ENCODE measurements at regions not wholly inside any gene's neighbourhood (a gene's known extent, or its start where the extent isn't known, plus 50 kb on each side); places are given as distances from the start of the nearest gene placed in this dataset.
"Not testable (repeated sequence)": the region's sequence is repeated elsewhere in the genome, so short reads cannot be mapped to it uniquely, and the experiment has no call there.

DNA sequence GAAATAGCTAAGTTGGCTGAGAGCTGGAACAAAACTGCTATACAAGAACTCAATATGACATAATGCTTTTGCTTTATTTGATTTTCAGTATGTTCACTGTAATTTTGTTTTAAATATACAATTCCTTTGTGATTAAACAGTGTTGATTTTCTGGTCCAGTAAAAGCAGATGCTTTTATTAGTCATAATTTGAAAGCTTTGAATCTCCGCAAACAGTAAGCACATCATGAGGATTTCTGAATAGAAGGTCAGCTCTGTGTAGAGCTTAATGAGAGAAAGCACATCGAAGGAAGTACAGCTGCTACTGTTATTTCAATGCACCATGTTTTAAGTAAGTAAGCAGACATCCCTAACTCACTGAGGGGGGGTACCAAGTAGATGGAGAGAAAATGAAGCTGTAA is 701.3 kb upstream of the ACO1 start:
- DNase-seq (ENCODE audit: low spot score): no peak

DNA sequence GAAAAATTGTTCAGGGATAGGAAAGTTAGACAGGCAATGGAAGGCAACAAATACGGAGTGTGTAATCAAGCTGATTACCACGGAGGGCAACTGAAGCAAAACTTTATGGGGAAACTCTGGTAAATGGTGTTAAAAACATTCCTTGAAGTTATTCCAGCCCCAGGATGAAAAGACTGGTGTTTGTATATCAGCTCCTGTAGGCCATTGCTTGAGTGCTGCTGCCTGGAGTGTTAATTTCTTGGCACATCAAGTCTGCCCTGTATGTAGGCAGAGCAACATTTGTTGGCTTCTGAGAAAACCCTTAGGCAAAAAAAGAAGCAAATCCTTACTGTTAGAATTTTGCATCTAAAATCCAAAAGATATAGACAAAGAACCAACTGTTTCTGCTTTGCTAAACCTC is 686.5 kb upstream of the ACO1 start:
- no peak for DNase-seq (ENCODE audit: low spot score)

DNA sequence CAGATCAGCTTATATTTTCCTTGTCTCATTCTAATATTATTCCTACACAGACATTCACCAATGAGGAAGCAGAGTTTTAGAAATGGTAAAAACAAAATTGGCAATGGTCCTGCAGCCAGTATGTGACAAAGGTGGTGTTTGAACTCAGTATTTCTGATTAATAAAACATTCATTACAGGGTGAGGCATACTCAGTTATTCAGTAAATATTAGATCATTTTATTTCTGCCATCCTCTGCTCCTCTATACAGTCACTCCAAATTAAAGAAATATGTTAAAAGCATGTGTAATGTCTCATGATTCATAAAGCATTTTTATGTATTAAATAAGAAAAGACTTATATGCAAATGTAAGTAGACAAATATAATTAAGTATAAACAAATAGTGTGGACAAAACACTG is 684.6 kb upstream of the ACO1 start:
- DNase-seq (ENCODE audit: low spot score): no peak

DNA sequence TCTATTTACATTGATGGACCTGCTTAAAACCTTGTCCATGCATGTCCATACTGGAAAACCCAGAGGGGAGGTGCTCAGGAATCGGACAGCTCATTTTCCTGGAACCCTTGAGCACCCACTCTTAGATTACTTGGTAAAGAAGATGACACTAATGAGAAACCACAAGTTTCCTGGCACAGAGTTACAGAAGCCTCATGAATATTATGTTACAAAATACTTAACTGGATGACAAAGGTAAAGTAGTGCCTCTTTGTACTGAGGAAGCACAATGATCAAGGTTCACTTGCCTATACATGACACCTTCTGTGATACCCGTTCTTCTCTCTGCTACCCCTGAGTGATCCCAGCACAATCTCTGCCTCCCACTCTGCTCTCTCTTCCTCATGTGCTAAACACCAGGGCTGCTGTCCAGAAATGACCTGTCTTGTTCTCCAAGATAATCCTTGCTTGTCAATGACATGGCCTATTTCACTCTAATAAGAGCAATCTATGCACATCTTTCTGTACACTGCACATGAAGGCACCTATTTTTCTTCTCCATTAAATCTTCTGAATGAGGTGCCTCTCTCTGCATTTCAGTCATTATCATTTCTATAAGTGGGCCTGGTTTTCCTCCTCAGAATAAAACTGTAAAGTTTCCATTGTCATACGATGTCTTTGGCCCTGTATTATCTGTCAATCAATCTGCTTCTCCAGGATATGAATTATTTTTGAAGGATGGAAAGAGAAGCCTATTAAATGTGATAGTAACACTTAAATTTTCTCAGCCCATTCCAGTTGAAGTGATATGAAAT is 684.0 kb upstream of the ACO1 start:
- no peak for DNase-seq (ENCODE audit: low spot score)

DNA sequence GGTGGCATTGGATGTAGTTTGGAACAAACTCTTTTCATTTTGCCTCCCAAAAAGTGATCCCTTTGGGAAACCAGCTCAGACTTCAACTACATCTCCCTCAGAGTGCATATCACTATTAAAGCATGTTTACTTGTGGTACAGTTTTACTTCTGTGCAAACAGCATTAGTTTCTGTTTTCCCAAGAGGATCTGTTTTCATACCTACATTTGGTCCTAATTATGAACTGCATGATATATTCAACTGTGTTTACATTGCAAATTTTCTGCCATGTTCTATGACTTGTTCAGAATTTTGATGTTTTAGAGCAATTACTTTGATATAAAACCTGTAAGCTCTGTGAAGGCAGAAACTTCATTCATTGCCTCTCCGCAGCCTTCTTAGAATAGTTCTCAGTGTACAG is 681.5 kb upstream of the ACO1 start:
- no peak for DNase-seq (ENCODE audit: low spot score)

DNA sequence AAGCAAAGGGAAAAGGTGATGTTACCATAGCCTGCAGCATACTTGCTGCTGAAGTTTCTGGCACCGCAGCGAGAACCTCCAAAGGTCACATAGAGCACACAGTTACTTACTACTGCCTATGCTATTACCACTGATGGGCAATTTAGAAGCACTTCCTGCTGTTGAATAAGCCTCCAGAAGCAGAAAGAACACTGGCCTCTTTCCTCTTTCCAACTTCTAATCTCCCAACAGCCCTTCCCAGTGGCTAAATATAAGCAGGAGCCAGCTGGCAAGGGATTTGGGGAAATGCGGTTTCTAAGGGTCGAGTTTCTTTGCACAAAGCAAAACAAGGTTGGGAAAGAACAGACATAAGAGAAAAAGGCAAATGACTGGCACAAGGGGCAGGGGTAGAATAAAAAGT is 669.2 kb upstream of the ACO1 start:
- DNase-seq (ENCODE audit: low spot score): no peak

DNA sequence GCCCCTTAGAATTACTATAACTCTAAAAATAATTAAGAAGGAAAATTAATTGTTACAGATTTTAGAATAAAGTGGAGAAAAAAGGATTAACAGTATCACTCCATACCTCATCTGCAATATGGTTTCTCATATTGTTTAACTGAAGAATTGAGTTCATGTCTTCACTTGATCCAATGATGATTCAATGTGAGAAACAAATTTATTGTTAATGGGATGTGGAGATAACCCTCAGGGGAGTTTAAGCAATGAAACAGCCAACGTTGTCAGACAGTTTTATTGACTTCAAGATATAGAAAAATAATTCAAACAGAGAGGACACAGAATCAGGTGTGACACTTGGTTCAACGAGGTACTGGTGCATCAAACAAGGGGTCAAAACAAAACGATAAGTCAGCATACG is 665.2 kb upstream of the ACO1 start:
- DNase-seq (ENCODE audit: low spot score): no peak

DNA sequence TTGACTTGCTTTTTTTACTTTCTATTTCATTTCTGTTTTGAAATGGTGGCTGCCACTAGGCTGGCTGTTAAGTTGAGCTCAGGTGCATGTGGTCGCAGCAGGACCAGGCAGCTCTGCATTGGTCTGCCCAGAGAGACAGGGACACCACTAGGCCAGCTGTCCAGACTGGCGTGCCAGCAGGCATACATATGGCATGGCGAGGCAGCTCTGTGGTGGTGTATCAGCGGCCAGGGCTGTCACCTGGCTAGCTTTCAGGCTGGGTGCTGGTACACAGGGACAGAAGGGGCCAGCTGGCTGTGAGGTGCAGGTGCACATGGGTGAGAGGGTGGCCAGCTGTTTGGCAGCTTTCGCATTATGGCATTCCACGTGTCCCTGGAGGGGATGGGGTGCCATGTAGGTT is 654.0 kb upstream of the ACO1 start:
- no peak for DNase-seq (ENCODE audit: low spot score)

DNA sequence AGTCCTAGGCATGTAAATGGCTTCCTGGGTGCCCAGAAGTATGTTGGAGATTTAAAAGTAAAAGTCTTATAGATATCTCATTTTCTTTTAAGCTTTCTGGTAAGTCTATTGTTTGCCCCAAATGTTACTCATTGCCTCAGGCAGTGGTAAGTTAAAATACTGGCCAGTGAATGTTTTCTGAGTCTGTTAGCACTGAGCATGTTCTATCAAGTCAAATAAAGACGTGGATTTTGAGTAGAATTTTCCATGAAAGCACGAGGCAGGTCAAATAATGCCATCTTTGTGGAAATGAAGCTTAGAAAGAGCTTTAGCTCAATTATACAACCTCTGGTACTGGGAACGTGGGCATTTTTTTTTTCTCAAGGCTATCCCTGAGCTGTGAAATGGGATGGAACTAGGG is 651.3 kb upstream of the ACO1 start:
- no peak for DNase-seq (ENCODE audit: low spot score)

DNA sequence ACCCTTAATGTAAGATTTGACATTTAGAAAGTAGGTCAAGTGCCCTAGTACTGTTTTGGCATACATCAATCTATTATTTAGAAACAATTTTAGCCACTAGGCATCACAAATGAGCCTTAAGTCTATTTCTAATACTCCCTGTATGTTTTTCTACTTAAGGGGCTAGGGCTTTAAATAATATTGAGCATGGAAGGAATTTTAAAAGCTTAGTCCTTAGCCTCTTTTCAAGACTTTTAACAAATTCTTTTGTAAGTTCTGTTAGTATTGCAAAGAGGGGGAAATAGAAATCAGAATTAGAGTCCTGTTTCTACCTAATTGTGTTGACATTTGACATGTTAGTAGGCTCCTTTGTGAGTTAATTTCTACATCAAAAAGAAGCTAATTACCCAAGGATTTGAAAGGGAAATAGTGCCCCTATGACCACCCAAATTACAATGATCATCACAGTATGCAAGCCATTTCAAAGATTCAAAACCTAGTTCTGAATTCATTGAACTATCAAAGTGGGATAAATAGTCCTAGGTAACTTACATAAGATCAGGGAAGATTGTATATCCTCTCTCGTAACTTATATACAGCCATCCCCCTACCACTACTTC is 647.8 kb upstream of the ACO1 start:
- DNase-seq (ENCODE audit: low spot score): no peak

DNA sequence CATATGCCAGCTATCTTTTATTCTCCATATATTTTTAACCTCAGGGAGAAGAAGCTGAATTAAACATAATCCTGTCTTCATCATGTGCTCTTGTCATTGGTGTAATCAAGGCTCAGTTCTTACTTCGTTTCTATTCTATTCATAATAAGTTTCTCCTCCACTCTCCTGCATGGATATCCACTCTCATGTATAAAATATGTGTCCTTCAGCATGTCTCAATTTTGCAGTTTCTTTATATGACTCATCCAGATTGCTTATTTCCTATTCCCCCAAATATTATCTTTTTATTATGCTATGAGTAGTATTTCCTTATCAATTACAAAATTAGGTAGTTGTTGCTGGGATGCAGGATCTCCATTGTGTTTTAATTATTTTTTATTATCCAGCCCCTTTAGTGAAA is 643.7 kb upstream of the ACO1 start:
- DNase-seq (ENCODE audit: low spot score): no peak

DNA sequence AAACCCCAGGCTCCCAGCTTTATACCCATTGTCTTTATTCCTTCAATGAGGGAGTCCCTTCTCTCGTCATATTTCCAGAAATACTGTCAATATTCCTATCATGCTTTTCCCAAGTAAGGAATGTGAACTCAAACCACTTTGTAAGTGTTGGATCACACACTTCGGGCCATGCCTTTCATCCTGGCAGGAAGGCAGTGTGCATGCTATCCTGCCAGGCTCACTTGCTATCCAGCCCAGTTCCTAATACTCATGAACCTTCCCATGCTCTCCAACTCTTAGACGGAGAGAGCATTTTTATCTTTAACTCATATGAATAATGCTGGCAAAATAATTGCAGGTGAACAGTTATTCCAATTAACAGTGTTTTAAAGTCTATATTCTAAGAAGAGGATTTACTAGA is 639.9 kb upstream of the ACO1 start:
- no peak for DNase-seq (ENCODE audit: low spot score)

DNA sequence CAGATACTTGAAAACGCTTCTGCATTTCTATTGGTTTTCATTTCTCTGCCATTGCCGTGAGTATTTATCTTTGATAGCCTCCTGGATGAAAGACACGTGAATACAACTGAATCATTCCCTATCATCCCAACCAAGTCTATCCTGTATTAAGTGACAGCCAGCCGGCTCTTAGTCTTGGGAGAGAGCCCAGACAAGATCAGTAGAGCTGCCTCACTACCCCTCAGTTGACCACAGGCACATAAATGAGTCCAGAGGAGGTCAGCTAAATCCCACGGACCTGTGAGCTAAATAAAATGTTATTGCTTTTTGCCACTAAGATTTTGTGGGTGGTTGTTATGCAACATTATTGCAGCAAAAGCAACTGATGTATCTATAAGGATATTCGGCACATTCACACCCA is 639.0 kb upstream of the ACO1 start:
- DNase-seq (ENCODE audit: low spot score): no peak

DNA sequence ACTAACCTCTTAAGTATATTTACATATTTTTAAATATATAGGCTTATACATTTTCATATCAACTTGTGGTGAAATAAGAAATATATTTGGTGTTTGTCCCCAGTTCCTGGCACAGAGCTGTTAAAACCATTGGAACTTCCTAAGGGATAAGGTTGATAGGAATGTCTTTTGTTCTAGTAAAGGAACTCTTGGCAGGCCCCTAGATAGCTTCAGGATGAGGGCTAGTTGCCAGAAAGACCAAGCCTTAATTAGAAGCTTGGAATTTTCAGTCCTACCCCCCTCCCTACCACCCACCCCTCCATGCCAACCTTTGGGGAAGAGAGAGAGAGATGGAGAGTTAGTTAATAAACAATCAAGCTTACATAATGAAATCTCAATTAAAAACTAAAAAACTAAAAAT is 638.6 kb upstream of the ACO1 start:
- DNase-seq (ENCODE audit: low spot score): no peak

DNA sequence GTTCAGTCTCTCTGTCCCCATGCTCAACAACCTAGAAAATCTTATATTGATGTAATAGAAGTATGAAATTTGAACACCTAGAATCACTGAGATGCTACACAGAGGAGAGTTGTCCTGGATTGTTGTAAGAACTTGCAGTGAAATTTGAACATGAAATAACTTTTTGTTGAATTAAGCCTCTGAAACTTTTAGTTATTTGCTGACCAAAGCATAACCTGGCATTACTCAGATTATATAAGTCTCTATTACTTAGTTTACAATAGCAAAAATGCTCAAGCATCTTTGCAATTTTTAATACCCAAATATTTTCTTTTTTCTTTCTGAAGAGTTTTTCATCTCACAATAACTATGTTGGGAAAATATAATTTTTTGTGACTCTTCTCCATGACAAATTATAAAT is 630.7 kb upstream of the ACO1 start:
- DNase-seq (ENCODE audit: low spot score): no peak

DNA sequence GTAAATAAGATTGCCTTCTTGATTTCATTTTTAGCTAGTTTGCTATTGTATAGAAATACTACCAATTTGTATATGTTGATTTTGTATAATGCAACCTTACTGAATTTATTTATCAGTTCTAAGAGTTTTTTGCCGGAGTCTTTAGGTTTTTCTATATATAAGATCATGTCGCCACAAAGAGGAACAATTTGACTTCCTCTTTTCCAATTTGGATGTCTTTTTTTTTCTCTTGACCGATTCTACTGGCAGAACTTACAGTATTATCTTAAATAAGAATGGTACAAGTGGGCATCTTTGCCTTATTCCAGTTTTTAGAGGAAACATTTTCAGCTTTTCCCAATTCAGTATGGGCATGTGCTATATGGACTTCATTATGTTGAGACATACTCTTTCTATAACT is 624.7 kb upstream of the ACO1 start:
- DNase-seq (ENCODE audit: low spot score): no peak

DNA sequence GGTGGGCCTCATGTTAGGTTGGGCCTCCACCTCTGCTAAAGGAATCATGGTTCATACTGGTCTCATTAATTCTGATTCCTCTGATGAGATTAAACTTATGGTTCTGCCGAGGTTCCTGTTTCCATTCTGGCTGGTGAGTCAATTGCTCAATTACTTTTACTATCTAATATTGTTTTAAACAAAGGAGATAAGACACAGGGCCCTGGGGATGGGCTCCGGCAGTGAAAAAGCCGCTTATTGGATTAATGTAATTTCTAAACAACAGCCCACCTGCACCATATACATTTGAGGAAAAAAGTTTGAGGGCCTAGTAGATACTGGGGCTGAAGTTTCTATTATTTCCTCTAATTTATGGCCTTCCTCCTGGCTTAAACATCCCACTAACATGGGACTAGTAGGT is 610.4 kb upstream of the ACO1 start:
- not testable (repeated sequence) for DNase-seq (ENCODE audit: low spot score)

DNA sequence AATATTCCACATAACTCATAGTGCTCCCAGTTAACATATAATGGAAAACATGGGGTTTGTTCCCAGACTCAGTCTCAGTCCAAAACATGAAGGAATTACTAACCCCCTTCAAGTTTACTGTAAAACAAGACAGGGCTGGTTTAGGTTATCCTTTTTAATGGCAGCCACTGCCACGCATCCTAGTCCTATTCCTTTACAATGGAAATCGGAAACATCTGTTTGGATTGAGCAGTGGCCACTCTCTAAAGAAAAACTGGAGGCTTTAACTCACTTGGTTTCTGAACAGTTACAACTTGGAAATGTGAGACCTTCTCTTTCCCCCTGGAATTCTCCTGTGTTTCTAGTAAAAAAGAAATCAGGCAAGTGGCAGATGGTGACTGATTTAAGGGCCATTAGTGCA is 609.9 kb upstream of the ACO1 start:
- no peak for DNase-seq (ENCODE audit: low spot score)

DNA sequence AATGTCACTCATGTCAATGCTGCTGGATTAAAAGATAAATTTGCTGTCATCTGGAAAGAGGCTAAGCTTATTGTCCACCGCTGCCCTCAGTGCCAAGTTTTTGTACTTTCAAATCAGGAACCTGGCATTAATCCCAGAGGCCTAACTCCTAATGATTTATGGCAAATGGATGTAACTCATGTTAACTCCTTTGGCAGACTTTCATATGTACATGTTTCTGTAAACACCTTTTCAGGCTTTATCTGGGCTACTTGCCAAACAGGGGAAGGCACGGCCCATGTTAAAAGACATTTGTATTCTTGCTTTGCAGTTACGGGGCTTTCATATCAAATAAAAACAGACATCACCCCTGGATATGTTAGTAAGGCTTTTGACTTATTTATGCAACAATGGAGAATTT is 608.0 kb upstream of the ACO1 start:
- no peak for DNase-seq (ENCODE audit: low spot score)

DNA sequence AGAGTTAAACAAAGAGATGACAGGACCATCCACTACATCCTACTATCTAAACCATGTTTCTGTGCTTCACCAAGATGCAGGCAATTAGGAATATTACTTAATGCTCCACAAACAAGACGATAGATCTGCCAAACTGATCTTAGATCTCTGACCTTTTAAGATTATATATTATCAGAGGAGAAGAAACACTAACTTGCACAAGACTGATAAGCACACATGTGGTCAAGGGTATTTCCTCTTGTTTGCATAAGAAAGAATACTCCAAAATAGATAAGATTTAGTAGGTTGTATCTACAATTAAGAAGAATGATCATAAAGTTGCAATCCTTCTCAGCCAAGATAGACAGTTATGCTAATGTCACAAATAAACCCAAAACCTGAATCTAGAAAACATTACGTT is 601.0 kb upstream of the ACO1 start:
- no peak for DNase-seq (ENCODE audit: low spot score)

DNA sequence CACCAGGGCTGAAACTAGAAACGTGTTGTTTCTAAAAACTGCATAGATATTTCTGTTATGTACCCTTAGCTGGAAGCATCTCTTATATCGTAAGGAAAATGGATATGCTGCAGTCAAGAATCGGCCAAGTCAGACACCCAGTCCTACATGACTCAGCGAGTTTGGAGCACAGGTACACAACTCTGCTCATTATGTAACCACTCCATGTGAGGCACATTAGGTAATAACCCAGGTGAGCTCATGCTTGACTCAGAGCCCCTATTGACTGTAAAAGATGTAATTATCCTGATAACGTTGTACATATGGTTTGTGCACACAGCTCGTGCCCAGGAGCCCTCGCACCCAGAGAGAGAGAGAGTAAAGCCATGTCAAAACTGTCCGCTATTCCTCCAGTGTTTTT is 593.7 kb upstream of the ACO1 start:
- DNase-seq (ENCODE audit: low spot score): no peak

DNA sequence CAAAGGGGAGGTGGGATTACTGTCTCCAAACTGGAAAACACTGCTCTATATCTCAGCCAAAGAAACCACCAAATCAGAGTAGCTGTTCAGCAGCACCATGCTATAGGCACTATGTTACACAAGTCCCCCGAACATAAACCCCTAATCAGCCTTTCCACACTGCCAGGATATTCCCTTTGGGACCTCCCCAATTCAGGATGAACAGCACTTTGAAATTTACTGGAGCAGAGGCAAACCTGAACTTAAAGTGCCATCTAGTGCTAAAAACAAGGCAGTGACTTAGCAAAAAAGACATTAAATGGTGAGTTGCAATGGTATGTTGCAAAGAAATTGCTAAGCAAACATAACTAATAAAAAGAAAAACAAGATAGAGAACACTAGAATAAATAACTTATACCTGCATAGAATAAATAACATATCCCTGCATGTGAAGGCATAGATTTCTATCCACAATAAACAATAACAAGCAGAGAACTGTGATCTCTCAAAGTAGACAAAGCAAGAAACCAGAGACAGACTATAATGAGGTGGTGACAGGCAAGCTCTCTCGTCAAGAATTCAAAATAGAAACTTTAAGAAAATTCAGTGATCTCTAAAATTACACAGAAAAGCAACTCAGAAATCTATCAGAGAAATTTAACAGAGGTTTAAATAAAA is 584.4 kb upstream of the ACO1 start:
- no peak for DNase-seq (ENCODE audit: low spot score)

DNA sequence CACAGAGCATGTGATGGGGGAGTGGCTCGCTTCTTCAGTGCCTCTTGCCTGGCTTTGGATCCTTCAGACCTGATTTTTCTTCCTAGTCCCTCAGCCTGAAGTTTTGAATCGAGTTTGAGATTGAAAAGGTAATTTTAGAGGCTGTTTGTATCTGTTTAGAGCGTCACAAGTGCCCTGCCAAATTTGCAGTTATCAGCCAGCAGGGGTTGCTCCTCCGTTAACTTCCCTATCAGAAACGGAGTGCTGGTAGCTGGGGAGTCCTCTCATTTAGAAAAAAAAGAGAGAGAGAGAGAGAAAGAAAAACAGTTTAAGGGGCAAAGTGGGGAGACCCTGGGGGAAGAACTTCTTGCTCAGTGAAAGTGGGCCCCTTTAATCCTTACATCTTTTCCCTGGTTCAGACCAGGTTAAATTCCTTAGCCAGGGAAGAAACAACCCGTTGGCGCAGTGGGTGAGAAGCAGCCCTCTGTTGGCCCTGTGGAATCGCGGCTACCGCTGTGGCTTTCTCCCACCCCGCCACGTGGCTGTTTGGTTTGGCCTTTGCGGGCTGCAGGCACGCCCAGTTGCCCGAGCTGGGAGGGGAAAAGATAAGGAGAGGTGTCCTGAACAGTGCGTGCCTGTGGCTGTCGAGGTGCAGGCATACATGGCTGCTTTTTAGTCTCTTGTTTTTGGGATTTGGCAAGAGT is 576.7 kb upstream of the ACO1 start:
- DNase-seq (ENCODE audit: low spot score): no peak
